Fibroblast of peridontal ligament (primary cell): ENCODE measurements at regions not wholly inside any gene's neighbourhood (a gene's known extent, or its start where the extent isn't known, plus 50 kb on each side); places are given as distances from the start of the nearest gene placed in this dataset.

Experiments
- DNase-seq: peaks from one replicate; pipeline ENCODE4 v3.0.0-alpha.2; 2010; ENCODE audit errors: extremely low read depth

DNA sequence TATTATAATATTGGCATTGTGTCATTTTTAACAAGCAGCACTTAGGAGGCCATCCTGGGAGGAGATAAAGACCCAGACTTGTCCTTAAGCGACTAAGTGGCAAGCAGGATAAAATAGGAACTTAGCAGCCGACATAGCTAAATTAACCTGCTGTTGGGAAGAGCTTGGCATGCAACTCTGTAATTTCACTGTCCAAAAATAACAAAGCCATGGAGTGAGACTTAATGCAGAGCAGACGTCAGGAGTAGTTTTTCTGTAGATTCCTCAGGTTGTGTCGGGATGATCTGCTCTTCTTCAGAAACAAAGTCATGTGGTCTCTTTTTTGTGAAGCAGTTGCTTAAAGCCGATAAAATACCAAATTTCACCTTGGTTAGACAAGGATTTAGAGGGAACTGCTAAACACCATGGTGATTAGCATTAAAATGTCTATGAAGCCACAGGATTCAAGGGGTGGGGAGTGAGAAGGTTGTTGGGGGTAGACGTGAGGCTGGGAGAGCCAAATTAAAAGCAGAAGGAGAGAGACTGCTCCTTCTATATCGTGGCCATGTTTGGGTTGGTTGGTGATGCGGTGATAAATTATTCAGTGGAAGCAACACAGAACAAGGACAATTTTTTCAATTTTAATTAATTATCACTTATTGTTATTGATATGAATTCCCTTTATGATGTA, 303.0 kb downstream of the CSNK1G3 start:
- DNase-seq, result no peak

DNA sequence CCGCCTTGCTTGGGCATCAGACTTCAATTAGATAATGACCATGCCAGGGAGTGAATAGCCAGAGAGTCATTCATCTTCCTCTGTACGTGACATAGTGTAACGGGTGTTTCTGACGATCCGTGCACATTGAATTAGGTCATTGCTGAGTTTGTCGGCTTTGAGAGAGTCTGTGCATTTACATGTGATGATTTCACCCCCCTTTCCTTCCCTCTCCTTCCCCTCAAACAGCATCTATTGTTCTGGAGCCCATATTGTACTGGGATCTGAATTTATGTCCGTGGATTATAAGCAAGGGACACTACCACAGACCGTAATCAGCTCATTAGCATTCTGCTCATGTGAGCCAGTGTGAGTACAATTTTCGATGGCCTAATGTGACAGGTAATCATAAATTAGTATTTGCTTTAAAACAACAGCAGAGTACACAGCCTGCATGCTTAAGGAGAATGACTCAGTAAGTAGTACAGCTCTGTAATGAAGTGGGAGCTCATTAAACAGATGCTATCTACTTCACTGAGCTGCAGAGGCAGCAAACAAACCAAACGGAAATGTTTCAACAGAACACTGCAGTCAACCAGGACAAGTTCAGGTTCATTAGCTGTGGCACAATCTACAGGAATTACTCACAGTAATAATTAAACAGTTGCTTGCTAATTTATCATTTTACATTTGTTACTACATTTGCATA, 302.1 kb downstream of the CSNK1G3 start:
- DNase-seq, result no peak

DNA sequence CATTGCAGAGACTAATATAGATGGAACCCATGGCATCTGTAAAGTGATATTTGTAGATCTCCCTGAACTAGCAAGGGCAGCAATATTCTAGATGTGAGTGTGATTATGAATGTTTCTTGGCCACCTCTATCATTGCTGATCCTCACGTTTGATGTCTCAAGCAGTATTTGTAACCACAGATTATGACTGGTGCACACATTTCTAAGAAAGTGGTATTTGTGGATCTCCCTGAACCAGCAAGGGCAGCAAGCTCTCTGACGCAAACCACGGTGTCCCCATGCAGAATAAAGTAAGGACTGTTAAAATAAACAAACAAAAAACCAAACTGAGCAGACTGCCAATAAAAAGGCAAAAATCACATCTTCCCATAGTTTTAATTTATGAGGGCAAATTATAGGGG, 301.3 kb downstream of the CSNK1G3 start:
- DNase-seq, result no peak

DNA sequence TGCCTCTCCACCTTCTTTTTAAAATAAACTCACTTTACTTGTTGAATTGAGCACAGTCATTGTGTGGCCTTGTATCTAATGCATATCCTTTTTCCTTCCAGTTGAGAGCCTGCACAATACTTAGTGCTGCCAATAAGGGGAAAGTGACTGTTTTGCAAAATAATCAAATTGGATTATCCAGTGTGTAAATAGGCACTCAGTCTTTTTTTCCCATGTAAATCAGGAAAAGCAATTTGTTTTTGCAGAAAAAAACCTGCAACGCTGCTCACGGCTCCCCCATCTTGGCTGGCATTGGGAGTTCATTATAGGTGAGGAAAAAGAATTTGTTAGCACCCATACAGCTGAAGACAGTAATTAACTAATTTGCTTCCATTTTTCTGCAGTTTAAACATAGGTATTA, 299.9 kb downstream of the CSNK1G3 start:
- DNase-seq, result no peak

DNA sequence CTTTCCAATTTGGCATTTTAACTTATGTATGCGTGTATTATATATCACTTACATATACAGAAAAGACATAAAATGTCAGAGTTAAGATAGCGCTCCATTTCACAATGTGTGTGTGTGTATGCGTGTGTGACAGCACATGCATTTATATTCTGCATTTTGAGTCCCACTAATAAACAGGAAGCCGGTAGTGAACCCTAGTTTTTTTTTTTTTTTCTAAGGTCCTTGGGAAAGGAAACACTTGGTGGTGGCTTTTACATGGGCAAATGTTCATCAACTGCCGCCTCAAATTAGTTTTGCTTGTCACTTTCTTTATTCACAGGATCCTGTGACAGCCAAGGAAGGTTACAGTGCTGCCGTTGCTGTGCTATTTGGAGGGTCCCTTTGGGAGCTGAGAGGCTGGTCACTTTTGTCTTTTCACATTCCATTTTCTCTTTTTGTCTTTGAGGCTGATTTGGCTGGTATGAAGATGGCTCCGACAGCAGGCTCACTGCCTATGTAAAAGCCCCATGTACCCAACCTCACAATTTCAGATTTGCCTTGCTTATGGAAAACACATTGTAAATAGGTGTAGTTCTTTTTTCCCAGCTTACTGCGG, 298.9 kb downstream of the CSNK1G3 start:
- no peak for DNase-seq

DNA sequence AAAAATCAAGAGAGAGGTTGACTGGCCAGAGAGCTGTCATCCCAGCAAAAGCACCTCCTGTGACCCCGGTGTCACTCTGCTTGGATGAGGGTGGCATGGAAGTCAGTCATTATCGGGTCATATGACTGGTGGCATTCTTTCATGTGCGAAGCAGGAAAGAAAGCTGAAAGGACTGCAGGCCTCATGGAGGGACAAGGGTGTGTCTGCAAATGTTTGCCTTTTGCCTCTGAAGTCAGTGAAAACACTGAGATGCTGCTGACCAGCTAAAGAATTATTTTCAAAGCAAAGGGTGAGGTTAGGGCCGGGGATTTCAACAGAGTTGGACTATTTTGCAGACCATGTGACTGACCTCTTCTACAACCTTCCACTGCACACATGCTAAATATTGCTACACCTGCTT, 298.3 kb downstream of the CSNK1G3 start:
- DNase-seq, result no peak

DNA sequence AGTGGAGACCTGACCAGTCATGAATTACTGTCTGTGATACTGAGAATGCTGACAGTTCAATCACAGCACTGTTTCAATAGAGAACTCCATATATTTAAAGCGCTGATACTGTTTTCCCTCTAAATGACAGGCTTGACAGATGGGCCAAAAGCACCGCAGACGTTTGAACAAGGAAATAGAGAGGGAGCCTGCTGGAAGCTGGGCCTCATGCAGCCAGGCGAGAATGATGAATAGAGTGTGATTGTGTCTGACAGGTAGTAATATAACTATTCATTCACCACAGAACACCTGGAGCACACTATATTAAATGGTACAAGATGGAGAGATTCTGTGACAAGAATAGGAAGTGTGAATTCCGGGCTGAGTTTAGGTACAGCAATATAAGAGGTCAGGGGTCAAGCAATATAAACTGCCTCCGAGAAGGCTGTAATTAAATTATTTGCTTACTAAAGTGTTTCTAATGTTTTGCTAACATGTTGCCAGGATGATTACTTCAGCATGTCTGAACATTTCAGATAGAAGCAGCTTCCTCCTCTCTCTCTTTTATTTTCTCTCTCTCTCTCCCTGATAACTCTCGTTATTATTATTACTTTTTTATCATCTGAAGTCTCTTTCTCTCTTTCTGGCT, 297.7 kb downstream of the CSNK1G3 start:
- no peak for DNase-seq

DNA sequence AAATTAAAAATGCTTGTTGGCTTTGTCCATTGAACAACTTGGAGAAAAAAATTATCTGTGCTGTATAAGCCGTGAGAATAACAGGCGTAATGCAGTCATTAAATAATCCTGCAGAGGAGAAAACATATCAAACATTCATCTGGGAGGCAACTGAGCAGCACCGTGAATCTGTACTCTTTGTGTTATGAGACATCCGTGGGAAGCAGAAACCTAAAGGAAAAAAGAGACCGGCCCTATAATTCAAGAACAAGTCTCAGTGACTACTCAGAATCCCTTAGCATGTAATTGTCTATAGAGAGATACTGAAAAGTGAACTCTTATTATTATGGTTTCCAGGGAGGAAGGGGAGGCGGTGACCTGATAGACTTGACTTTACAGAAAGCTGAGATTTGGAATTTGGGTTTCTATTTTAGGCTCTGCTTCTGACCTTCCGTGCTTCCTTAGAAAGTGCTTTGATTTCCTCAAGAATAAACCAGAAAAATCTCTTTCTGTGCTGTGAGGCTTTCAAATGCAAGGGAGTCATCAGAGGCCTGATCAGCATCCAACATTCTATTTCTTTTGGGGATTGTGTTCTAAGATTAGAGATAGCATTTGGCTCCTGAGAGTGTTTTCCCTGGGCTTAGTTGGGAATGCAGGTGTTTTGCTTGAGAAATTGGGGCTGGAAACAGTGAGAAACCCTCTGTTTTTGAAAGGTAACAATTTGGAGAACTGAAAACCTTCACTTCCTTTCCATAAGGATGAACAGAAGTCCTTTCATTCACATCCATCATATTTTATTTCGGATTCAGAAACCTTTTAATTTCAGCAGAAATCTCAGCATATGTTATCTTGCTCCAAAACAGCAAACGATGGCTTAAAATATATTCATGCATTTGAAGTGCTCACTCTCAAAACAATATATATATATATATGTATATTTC, 296.7 kb downstream of the CSNK1G3 start:
- DNase-seq, result no peak

DNA sequence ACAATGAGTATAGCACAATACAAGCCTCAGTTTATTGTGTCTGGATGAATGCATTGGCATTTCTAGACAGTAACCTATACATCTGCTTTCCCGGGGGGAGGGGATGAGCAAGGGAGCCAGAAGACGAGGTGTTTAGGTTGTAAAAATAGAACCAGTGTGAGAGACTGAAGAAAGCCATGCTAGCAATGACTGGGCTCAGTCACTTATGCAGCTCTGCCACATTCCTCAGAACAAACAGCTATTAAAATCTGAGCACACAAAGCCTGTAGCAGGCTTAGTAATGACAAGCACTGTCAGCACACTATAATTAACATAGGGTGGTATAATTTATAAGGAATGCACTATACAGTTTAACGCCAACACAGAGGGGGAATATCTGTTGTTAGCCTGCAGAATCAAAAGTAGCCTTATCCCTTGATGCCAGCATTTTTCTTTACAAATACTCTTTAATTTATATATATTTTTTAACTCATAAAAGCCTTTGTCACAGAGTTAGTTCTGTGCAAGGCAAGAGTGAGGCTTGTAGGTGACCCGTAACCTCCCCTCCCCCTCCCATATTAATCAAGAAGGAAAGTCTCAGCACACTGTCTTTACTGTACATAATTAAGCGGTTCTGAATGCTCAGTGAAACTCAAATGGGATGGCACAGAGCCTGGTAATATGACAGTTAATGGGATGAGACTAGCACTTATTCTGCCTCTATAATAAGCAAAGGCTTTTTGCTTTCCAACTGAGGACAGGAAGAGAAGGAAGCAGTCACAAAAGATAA, 295.4 kb downstream of the CSNK1G3 start:
- DNase-seq, result no peak

DNA sequence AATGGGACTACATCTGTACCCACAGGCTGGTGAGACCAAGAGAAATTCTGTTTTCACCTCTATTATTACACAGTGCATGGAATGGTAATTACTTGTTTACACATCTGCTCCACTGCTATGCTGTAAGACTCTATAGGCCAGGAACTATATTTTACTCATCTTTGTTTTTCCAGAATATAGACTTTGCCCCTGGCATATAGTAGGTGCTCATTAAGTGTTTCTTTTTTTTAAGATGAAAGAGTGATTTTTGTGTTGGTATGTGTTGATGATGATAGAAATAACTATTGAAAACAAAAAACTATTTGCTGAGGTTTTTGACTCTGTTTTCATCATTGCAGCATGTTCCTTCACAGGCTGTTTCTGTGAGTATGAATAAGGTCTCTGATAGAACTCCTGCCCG, 294.7 kb downstream of the CSNK1G3 start:
- no peak for DNase-seq

DNA sequence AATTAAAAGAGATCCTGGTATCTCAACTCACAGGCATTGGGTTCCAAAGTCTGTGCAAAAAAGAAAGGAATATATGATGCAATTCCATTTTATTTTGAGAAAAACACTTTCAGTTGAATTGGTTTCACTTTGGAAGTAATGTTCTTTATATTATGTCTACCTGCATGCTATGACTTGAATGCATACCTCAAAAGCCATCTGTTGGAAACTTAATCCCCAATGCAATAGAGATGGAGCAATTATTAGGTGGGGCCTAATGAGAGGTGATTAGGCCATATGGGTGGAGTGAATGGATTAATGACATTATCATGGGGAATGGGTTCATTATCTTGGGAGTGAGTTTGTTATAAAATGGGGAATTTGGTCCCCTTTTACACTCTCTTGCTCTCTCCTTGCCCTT, 293.3 kb downstream of the CSNK1G3 start:
- no peak for DNase-seq

DNA sequence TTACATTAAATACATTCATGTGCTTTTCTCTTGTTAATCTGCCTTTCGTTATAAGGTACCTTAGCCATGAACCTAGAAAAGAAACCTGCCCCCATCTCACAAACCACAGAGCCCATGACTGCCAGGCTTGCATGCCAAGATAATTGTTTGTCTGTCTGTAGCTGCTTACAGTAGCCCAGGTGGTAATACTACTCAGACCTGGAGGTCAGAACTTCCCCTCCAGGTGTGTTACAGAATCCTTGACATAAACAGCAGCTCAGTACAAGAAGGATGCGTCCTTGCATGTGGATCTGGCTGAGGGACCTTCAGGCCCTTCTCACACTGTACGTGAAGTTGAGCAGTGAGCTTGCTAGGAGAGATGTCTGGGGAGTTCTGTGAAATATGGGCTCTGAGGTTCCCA, 291.4 kb downstream of the CSNK1G3 start:
- no peak for DNase-seq

DNA sequence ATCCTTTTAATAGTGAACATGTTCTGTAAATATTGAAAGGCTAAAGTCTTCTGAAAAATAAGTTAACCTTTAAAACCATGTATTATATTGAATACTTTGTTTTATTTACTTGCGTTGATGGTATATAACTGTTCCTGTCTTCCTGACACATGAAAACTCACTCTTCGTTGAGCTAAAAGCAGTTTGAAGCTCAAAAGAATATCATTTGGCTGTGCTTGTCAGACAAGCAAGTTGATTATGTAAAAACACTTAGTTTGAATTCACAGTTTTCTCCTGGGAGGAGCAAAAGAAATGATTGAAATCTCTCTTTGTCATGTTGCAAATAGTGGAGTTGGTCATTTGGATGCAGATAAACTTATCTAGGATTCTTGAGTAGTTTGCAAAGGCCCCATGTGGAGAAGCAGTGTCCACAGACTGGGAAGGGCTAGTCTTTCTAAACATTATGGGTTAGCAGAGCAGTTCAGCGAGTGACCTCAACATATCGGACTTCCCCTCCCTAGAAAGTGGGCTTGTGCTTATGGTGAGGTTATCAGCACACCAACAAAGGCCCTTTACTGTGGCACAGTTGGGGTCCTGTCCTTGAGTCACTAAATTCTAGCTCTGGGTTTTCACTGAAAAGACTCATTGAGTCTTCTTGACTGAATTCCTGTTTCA, 290.4 kb downstream of the CSNK1G3 start:
- no peak for DNase-seq

DNA sequence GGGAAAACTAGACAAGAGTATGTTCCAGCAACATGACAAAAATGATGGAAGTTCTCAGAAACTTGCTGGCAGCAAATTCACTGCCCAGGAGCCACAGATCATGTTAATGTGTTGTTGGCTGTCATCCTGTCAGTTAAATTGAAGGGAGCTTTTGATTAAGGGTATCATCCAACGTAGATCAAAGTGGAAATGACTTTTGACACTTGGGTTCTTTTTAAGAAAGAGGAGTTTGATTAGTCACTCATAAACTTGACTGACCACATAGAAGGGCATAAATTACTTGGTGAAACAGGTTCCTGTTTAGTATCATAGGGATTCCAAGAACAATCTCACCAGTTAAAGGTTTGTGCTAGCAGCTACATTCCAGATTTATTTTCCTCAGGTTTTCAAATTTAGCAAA, 288.7 kb downstream of the CSNK1G3 start:
- DNase-seq, result no peak

DNA sequence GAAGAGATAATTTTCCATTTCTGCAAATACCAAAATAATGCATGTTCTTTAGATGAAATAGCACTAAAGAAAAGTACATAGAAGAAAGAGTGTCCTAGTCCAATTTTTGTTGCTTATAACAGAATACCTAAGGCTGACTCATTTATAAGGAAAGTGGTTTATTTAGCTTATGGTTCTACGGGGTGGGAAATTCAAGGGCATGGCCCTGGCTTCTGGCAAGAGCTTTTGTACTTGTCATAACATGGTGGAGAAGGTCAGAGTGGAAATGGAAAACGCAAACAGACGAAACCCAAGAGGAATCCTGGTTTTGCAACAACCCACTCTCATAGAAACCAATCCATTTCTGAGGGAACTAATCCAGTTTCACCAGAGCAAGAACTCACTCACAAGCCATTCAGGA, 283.7 kb downstream of the CSNK1G3 start:
- peak; percentile 48 for DNase-seq

DNA sequence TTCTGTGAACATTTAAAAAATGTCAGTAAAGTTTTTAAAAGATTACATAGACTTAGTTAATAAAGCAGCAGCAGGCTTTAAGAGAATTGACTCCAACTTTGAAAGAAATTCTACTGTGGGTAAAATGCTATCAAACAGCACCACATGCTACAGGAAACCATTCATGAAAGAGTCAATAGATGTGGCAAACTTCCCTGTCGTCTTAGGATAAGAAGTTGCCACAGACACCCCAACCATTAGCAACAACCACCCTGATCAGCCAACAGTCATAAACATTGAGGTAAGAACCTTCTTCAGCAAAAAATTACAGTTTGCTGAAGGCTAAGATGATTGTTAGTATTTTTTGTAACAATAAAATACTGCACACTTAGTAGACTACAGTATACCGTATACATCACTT, 278.2 kb downstream of the CSNK1G3 start:
- DNase-seq, result no peak

DNA sequence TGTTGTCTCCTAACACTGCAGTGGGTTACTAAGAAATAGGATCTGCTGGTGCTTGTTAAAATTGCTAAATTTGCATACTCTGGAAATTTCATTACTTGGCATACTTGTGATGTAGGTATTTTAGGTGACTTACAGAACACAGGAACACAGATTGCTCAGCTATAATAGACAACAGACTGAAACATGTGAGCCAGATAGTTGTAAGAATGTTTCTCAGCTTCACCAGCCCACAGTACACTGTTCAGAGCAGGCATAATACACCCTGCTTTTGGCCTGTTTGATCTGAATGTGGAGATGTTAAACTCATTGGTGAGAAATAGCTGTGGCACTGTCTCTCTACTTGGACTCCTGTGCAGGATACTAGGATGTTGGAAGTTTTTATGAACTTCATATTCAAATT, 275.7 kb downstream of the CSNK1G3 start:
- DNase-seq, result no peak

DNA sequence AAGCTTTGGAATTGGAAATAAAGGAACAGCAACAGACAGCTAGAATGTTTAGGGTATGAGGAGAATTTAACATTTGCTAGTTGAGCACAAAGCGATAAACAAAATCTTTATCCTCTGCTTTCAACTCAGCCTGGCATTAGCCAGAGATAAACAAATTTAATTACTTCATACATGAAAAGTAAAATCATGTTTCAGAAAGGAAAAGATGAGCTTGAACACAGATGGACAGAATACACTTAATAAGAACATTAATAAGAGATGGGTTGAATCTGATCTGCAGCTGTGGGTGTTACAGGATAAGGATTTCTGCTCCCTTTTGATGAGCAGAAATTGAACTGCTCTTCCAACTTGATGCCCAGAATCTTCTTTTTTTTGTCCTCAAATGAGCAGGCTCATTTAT, 275.2 kb downstream of the CSNK1G3 start:
- DNase-seq, result no peak

DNA sequence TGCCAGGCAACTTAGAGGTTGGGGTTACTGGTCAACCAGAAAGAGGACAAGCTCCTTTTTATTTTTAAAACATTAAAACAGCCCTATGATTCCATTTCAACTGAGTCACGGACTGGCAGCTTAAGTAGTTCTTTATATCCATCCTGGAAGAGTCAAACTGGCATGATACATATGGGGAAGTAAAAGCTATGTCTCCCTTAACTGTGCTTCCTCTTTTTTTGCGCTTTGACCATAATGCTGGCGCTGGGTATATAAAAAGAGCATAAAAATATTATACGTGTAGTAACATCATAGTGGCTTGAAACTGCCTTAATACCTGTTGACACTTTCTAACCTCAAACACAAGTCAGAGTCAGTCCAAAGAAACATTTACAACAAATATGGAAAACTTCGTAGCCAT, 274.4 kb downstream of the CSNK1G3 start:
- DNase-seq, result no peak
